ENCODE measurements at regions not wholly inside any gene's neighbourhood (a gene's known extent, or its start where the extent isn't known, plus 50 kb on each side); places are given as distances from the start of the nearest gene placed in this dataset.

DNA sequence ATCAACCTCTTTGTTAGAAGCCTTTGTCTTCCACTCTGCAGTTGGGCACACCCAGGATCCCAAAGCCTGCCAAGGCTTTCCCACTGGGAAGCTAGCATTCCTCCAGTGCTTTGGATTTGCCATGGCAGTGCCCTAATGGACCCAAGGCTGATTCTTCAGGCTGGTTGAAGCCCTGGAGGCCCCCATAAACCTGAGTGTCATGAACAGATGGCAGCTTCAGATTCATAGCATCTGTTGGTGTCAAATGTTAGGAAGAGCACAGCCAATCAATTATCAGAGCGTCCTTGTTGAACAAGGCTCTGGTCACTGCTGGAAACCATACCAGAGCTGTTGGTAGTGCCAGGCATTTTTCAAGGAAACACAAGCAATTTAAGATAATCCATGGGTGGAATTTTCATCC, 241.1 kb upstream of the KLF4 start:
- TF ChIP-seq ZNF274 (IDR thresholded peaks at IDR 0.05; ENCODE audit: low read depth, low read length), result no peak
- TF ChIP-seq YY1 (IDR thresholded peaks at IDR 0.05; ENCODE audit: insufficient read depth, insufficient read length), result no peak
- TF ChIP-seq SUZ12 (IDR thresholded peaks at IDR 0.05; ENCODE audit: extremely low read depth, insufficient read depth, insufficient read length), result no peak

All from NT2/D1 (cell line).